ENCODE measurements at regions not wholly inside any gene's neighbourhood (a gene's known extent, or its start where the extent isn't known, plus 50 kb on each side); places are given as distances from the start of the nearest gene placed in this dataset.

- TF ChIP-seq TCF7L2 (IDR thresholded peaks at IDR 0.05; ENCODE audit: low read depth, low read length) = no peak
- TF ChIP-seq POLR2AphosphoS5 (IDR thresholded peaks at IDR 0.05; ENCODE audit: low read depth, low read length) = no peak
- no peak for TF ChIP-seq SIN3A (IDR thresholded peaks at IDR 0.05; ENCODE audit: borderline replicate concordance, insufficient read depth, low read depth, low read length)
- TF ChIP-seq CTCF (IDR thresholded peaks at IDR 0.05) = no peak
- TF ChIP-seq REST (IDR thresholded peaks at IDR 0.05; ENCODE audit: insufficient read depth in 1 of 2, low read depth in 2 of 2, low read length in 1 of 2) = no peak
- intact Hi-C loops (cut with micrococcal nuclease; ENCODE audit: unreplicated experiment) = no loop called here
- Histone ChIP-seq H3K36me3 (ENCODE audit: control insufficient read depth, insufficient read depth, low read length) (no peaks in the 10 kb centered on the region), H3K4me3 (ENCODE audit: low read depth in 2 of 2, low read length in 2 of 2) (no peak overlapping the region), H3K4me1 (ENCODE audit: control insufficient read depth, insufficient read depth, low read length) (peaks cover 10% of the 10 kb centered on the region; the same call in 1 of the 2 replicates), H3K9me3 (ENCODE audit: control insufficient read depth, insufficient read depth, low read depth, low read length) (no peaks in the 10 kb centered on the region), H3K27ac (ENCODE audit: low read length) (peak overlapping the region; percentile 8; the same call in 1 of the 2 replicates), H3K27me3 (ENCODE audit: control insufficient read depth, insufficient read depth, low read length) (no peaks in the 10 kb centered on the region)
- in situ Hi-C loops (cut with HindIII; ENCODE audit: low pct_unique_long_range_greater_than_20kb, low sequenced_read_pairs) = no loop called here
- POLR2A ChIA-PET = no interaction called here
- CTCF ChIA-PET = no interaction called here
- DNase-seq (ENCODE audit: low read depth, low spot score) (no peak), ATAC-seq (no peak)
- no TSS peak for BruUV-seq (replicated peaks)
Measured at GRCh38 chr2:226660124-226660523, 139.5 kb downstream of the IRS1 start.

- no peaks in the 10 kb centered on the region for H3K9me3 ChIP-seq (ENCODE audit: control insufficient read depth, insufficient read depth, low read depth, low read length)
- ChIA-PET CTCF (no interaction called here), POLR2A (no interaction called here)
- peaks cover 10% of the 10 kb centered on the region; the same call in 1 of the 2 replicates for H3K4me1 ChIP-seq (ENCODE audit: control insufficient read depth, insufficient read depth, low read length)
- no peaks in the 10 kb centered on the region for H3K27me3 ChIP-seq (ENCODE audit: control insufficient read depth, insufficient read depth, low read length)
- TF ChIP-seq REST (IDR thresholded peaks at IDR 0.05; ENCODE audit: insufficient read depth in 1 of 2, low read depth in 2 of 2, low read length in 1 of 2) = no peak
- TF ChIP-seq TCF7L2 (IDR thresholded peaks at IDR 0.05; ENCODE audit: low read depth, low read length) = no peak
- no peak for TF ChIP-seq CTCF (IDR thresholded peaks at IDR 0.05)
- no peak for TF ChIP-seq SIN3A (IDR thresholded peaks at IDR 0.05; ENCODE audit: borderline replicate concordance, insufficient read depth, low read depth, low read length)
- no peak for TF ChIP-seq POLR2AphosphoS5 (IDR thresholded peaks at IDR 0.05; ENCODE audit: low read depth, low read length)
- intact Hi-C loops (cut with micrococcal nuclease; ENCODE audit: unreplicated experiment) (no loop called here), in situ Hi-C loops (cut with HindIII; ENCODE audit: low pct_unique_long_range_greater_than_20kb, low sequenced_read_pairs) (no loop called here)
- ATAC-seq = no peak
- H3K27ac ChIP-seq (ENCODE audit: low read length) = no peak overlapping the region
- no peak for DNase-seq (ENCODE audit: low read depth, low spot score)
- no TSS peak for BruUV-seq (replicated peaks)
- no peaks in the 10 kb centered on the region for H3K36me3 ChIP-seq (ENCODE audit: control insufficient read depth, insufficient read depth, low read length)
- no peak overlapping the region for H3K4me3 ChIP-seq (ENCODE audit: low read depth in 2 of 2, low read length in 2 of 2)
Measured at GRCh38 chr2:226659410-226659809, 140.2 kb downstream of the IRS1 start.

Measured in Panc1 (cell line).